ENCODE measurements at regions not wholly inside any gene's neighbourhood (a gene's known extent, or its start where the extent isn't known, plus 50 kb on each side); places are given as distances from the start of the nearest gene placed in this dataset.

DNA sequence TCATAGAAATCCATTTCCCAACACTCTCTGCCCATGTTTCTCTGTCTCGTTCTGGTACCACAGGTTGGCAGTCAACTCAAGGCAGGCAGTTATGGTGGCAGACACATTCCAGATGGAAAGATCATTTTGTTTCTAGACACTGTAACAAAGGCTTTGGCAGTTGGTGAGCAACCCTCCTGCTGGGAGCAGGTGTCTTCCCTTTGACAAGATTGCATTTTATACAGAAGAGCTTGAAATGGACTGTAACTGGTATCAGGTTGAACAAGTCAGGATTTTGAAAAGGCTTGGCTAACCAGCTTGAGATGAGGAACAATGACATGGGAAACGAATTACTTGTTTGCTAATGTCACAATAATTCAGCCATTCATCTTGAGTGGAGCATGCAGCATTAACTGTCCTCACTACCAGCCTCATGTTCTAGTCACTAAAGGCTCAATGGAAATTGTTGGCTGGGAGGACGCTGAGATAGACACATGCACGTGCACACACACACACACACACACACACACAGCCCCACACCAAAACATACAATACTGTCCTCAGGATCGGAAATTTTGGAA, 170.0 kb downstream of the SEMA6D start:
- no peak for TF ChIP-seq EZH2 (optimal IDR thresholded peaks at IDR 0.05; ENCODE audit: low read depth, low read length)
- TF ChIP-seq, protein P1, sequence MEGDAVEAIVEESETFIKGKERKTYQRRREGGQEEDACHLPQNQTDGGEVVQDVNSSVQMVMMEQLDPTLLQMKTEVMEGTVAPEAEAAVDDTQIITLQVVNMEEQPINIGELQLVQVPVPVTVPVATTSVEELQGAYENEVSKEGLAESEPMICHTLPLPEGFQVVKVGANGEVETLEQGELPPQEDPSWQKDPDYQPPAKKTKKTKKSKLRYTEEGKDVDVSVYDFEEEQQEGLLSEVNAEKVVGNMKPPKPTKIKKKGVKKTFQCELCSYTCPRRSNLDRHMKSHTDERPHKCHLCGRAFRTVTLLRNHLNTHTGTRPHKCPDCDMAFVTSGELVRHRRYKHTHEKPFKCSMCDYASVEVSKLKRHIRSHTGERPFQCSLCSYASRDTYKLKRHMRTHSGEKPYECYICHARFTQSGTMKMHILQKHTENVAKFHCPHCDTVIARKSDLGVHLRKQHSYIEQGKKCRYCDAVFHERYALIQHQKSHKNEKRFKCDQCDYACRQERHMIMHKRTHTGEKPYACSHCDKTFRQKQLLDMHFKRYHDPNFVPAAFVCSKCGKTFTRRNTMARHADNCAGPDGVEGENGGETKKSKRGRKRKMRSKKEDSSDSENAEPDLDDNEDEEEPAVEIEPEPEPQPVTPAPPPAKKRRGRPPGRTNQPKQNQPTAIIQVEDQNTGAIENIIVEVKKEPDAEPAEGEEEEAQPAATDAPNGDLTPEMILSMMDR (IDR thresholded peaks at IDR 0.05; ENCODE audit: low read length) = no peak
- TF ChIP-seq EZH2phosphoT487 (IDR thresholded peaks at IDR 0.05; ENCODE audit: low read length) = no peak
